Gastroesophageal sphincter (tissue), 3 donors: ENCODE measurements at regions not wholly inside any gene's neighbourhood (a gene's known extent, or its start where the extent isn't known, plus 50 kb on each side); places are given as distances from the start of the nearest gene placed in this dataset.

Experiments used
- POLR2AphosphoS5 ChIP-seq: sonication (generic); formaldehyde crosslinking; IDR thresholded peaks from one replicate; pipeline ENCODE4 v1.6.1; 2017; ENCODE audit warnings: antibody characterized with exemption
- TF ChIP-seq, protein P1 (sequence below), 4 experiments: fragments of 200-600 bp in 2 of 4; fragments of 450-650 bp in 2 of 4; sonication (generic) in 1 of 4; IDR thresholded peaks; one replicate each; pipeline ENCODE4 v1.5.1; 2017 to 2019; ENCODE audit warnings: antibody characterized with exemption in 4 of 4, mild to moderate bottlenecking in 2 of 4, moderate library complexity in 2 of 4

DNA sequence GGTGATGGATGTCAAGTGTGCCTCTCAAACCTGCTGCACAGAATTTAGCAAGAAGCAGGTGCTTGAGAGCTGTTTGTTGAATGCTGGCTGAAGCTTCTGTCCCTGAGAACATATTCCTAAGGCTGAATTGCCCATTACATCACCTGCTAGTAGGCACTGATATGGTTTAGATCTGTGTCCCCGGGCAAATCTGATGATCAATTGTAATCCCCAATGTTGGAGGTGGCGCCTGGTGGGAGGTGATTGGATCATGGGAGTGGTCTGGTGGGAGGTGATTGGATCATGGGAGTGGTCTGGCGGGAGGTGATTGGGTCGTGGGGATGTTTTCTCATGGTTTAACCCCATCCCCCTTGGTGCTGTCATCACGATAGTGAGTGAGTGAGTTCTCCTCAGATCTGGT is 128.0 kb downstream of the HRH4 start:
- TF ChIP-seq POLR2AphosphoS5: no peak
- TF ChIP-seq, protein P1, sequence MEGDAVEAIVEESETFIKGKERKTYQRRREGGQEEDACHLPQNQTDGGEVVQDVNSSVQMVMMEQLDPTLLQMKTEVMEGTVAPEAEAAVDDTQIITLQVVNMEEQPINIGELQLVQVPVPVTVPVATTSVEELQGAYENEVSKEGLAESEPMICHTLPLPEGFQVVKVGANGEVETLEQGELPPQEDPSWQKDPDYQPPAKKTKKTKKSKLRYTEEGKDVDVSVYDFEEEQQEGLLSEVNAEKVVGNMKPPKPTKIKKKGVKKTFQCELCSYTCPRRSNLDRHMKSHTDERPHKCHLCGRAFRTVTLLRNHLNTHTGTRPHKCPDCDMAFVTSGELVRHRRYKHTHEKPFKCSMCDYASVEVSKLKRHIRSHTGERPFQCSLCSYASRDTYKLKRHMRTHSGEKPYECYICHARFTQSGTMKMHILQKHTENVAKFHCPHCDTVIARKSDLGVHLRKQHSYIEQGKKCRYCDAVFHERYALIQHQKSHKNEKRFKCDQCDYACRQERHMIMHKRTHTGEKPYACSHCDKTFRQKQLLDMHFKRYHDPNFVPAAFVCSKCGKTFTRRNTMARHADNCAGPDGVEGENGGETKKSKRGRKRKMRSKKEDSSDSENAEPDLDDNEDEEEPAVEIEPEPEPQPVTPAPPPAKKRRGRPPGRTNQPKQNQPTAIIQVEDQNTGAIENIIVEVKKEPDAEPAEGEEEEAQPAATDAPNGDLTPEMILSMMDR (IDR thresholded peaks at IDR 0.05): no peak
